Mesothelial cell of epicardium (in vitro differentiated cells): ENCODE measurements at regions not wholly inside any gene's neighbourhood (a gene's known extent, or its start where the extent isn't known, plus 50 kb on each side); places are given as distances from the start of the nearest gene placed in this dataset.

Experiments
- DNase-seq, 2 experiments: peaks; one replicate each; pipeline ENCODE4 v3.0.0; 2021; ENCODE audit warnings: low spot score in 2 of 2; ENCODE audit not compliant: unreplicated experiment in 2 of 2
- H3K27ac Mint-ChIP-seq: 2 replicates; pipeline ENCODE4 v1.8.0; 2021; ENCODE audit warnings: mixed read lengths
- H3K27me3 Mint-ChIP-seq: 2 replicates; pipeline ENCODE4 v1.8.0; 2021; ENCODE audit warnings: low read depth, mixed read lengths
- H3K36me3 Mint-ChIP-seq: 2 replicates; pipeline ENCODE4 v1.8.0; 2021; ENCODE audit warnings: mixed read lengths
- H3K4me1 Mint-ChIP-seq: 2 replicates; pipeline ENCODE4 v1.8.0; 2021; ENCODE audit warnings: mixed read lengths
- H3K4me3 Mint-ChIP-seq: 2 replicates; pipeline ENCODE4 v1.8.0; 2021; ENCODE audit warnings: mild to moderate bottlenecking, moderate library complexity, mixed read lengths
- H3K9me3 Mint-ChIP-seq: 2 replicates; pipeline ENCODE4 v1.8.0; 2021; ENCODE audit warnings: mixed read lengths
- CTCF ChIP-seq: fragments of 200-600 bp; sonication (generic); IDR thresholded peaks from one replicate; pipeline ENCODE4 v1.5.0; 2021; ENCODE audit warnings: antibody characterized with exemption; ENCODE audit not compliant: unreplicated experiment

GRCh38 chr2:11027195-11027594 is 115.5 kb downstream of the KCNF1 start:
- H3K36me3 Mint-ChIP-seq, result no peaks in the 10 kb centered on the region
- no peak for TF ChIP-seq CTCF
- H3K27ac Mint-ChIP-seq, result no peak overlapping the region
- H3K4me3 Mint-ChIP-seq, result no peak overlapping the region
- peaks cover 2% of the 10 kb centered on the region for H3K27me3 Mint-ChIP-seq
- H3K9me3 Mint-ChIP-seq, result no peaks in the 10 kb centered on the region
- H3K4me1 Mint-ChIP-seq, result peaks cover 16% of the 10 kb centered on the region
- no peak for DNase-seq

GRCh38 chr2:11028407-11028916 is 116.7 kb downstream of the KCNF1 start:
- no peak for TF ChIP-seq CTCF
- peaks cover 16% of the 10 kb centered on the region for H3K4me1 Mint-ChIP-seq
- peaks cover 7% of the 10 kb centered on the region for H3K27me3 Mint-ChIP-seq
- no peaks in the 10 kb centered on the region for H3K36me3 Mint-ChIP-seq
- H3K9me3 Mint-ChIP-seq, result peaks cover 5% of the 10 kb centered on the region
- no peak overlapping the region for H3K27ac Mint-ChIP-seq
- no peak for DNase-seq
- no peak overlapping the region for H3K4me3 Mint-ChIP-seq

- DNase-seq, result no peak
- Mint-ChIP-seq H3K27ac (no peak overlapping the region), H3K27me3 (peaks cover 7% of the 10 kb centered on the region), H3K4me3 (no peak overlapping the region), H3K4me1 (peaks cover 15% of the 10 kb centered on the region), H3K36me3 (no peaks in the 10 kb centered on the region), H3K9me3 (peaks cover 5% of the 10 kb centered on the region)
- TF ChIP-seq CTCF, result no peak
Measured at GRCh38 chr2:11029136-11029535, 117.4 kb downstream of the KCNF1 start.

GRCh38 chr2:11030036-11030435 is 118.3 kb downstream of the KCNF1 start:
- Mint-ChIP-seq H3K27ac (no peak overlapping the region), H3K27me3 (peaks cover 7% of the 10 kb centered on the region), H3K9me3 (peaks cover 5% of the 10 kb centered on the region), H3K36me3 (no peaks in the 10 kb centered on the region), H3K4me1 (peaks cover 9% of the 10 kb centered on the region), H3K4me3 (no peak overlapping the region)
- no peak for DNase-seq
- TF ChIP-seq CTCF, result no peak

GRCh38 chr2:11030909-11031308 is 119.2 kb downstream of the KCNF1 start:
- Mint-ChIP-seq H3K27me3 (peaks cover 7% of the 10 kb centered on the region), H3K4me3 (no peak overlapping the region), H3K9me3 (peaks cover 7% of the 10 kb centered on the region), H3K36me3 (no peaks in the 10 kb centered on the region), H3K4me1 (peaks cover under 1% of the 10 kb centered on the region), H3K27ac (no peak overlapping the region)
- no peak for DNase-seq
- no peak for TF ChIP-seq CTCF

- Mint-ChIP-seq H3K4me1 (no peaks in the 10 kb centered on the region), H3K4me3 (no peak overlapping the region), H3K9me3 (peaks cover 16% of the 10 kb centered on the region), H3K27ac (no peak overlapping the region), H3K36me3 (no peaks in the 10 kb centered on the region), H3K27me3 (peaks cover 9% of the 10 kb centered on the region)
- no peak for DNase-seq
- no peak for TF ChIP-seq CTCF
Measured at GRCh38 chr2:11031876-11032275, 120.1 kb downstream of the KCNF1 start.
